ENCODE measurements at regions not wholly inside any gene's neighbourhood (a gene's known extent, or its start where the extent isn't known, plus 50 kb on each side); places are given as distances from the start of the nearest gene placed in this dataset.

DNA sequence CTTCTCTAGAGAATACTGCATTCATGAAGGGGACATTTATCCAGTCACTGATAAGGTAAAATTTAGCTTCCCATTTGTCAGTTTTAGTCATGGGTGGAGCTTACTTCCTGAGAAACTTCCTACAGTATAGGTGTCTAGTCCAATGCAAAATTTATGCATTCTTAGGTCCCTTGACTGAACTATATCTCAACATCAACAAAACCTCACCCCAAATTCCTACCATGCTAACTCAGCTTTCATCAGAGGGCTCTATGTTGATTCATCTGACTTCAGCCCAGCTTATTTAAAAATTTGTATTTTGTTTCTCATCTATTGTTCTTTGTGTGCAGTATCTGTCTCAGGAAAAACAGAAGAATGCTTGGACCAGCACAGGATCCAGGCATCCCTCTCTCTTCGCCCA, 296.4 kb upstream of the ACVR2A start:
- no peak overlapping the region for H3K27ac ChIP-seq (ENCODE audit: low read length)
- H3K4me3 ChIP-seq (ENCODE audit: low read length) = no peak overlapping the region
- no peak overlapping the region for H3K9ac ChIP-seq (ENCODE audit: low read depth, low read length)
- H3K4me1 ChIP-seq (ENCODE audit: insufficient read depth, low read length) = no peaks in the 10 kb centered on the region
- no peaks in the 10 kb centered on the region for H3K27me3 ChIP-seq (ENCODE audit: insufficient read depth, low read length)
- H3K9me3 ChIP-seq (ENCODE audit: insufficient read depth, low read depth, low read length) = no peaks in the 10 kb centered on the region
- no peaks in the 10 kb centered on the region for H3K36me3 ChIP-seq (ENCODE audit: insufficient read depth, low read depth, low read length)

DNA sequence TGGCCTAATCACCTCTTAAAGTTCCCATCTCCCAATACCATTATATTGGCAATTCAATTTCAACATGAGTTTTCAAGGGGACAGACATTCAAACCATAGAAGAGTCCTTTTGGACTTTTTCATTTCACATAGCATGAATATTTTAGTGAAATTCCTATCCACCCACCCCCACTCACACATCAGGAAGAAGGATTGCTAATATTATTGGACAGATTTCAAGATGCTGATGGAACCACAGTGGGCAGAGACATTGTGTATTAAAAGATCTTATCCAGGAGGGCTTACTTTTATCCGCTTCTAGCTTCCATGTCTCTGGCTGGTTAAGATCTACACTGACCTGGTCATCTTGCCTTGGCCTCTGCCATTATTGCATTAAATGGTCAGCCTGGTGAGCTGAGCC, 297.4 kb upstream of the ACVR2A start:
- H3K4me1 ChIP-seq (ENCODE audit: insufficient read depth, low read length) = no peaks in the 10 kb centered on the region
- no peaks in the 10 kb centered on the region for H3K36me3 ChIP-seq (ENCODE audit: insufficient read depth, low read depth, low read length)
- H3K4me3 ChIP-seq (ENCODE audit: low read length) = no peak overlapping the region
- no peak overlapping the region for H3K9ac ChIP-seq (ENCODE audit: low read depth, low read length)
- no peaks in the 10 kb centered on the region for H3K27me3 ChIP-seq (ENCODE audit: insufficient read depth, low read length)
- no peak overlapping the region for H3K27ac ChIP-seq (ENCODE audit: low read length)
- H3K9me3 ChIP-seq (ENCODE audit: insufficient read depth, low read depth, low read length) = no peaks in the 10 kb centered on the region

DNA sequence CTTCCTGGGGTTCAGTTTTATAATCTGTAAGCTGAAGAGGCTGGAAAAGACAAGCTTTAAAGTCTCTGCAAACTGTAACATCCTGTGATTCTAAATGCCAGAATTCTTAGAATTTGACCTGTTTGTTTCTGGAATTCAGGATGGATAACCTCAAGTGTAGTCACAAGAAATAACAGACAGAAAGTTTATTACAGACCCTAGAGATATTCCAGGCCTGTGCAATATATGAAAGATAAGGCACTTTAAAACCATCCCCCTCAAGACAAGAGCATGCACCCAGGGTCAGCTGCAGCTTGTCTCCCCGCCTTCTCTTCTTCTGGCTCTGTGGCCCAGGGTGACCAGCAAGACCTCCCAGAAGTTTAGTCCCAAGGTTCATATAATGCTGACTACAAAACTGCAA, 298.7 kb upstream of the ACVR2A start:
- H3K36me3 ChIP-seq (ENCODE audit: insufficient read depth, low read depth, low read length) = no peaks in the 10 kb centered on the region
- H3K9ac ChIP-seq (ENCODE audit: low read depth, low read length) = no peak overlapping the region; the same call in 1 of the 2 replicates
- H3K4me3 ChIP-seq (ENCODE audit: low read length) = no peak overlapping the region
- H3K27ac ChIP-seq (ENCODE audit: low read length) = no peak overlapping the region
- H3K27me3 ChIP-seq (ENCODE audit: insufficient read depth, low read length) = no peaks in the 10 kb centered on the region
- H3K9me3 ChIP-seq (ENCODE audit: insufficient read depth, low read depth, low read length) = no peaks in the 10 kb centered on the region
- no peaks in the 10 kb centered on the region for H3K4me1 ChIP-seq (ENCODE audit: insufficient read depth, low read length)

DNA sequence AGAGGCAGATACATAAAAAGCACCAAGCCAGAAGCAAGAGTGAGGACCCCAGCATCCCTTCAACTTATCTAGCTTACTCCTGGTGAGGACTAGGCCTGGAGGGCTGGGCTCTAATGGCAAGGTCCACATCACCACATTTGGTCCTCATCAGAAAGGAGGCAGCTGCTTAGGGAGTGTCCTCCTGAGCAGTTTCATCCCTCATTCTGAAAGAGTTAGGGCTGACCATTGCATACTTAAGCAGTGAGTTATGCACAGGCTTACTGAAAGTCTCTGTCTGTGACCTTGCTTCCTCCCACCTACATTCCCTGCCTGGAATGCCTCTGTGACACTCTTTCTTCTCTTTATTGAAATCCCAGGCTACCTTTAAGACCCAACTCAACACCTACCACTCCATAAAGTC, 301.8 kb upstream of the ACVR2A start:
- no peak overlapping the region for H3K27ac ChIP-seq (ENCODE audit: low read length)
- no peak overlapping the region for H3K4me3 ChIP-seq (ENCODE audit: low read length)
- H3K4me1 ChIP-seq (ENCODE audit: insufficient read depth, low read length) = no peaks in the 10 kb centered on the region
- H3K36me3 ChIP-seq (ENCODE audit: insufficient read depth, low read depth, low read length) = no peaks in the 10 kb centered on the region
- no peak overlapping the region for H3K9ac ChIP-seq (ENCODE audit: low read depth, low read length)
- H3K27me3 ChIP-seq (ENCODE audit: insufficient read depth, low read length) = no peaks in the 10 kb centered on the region
- H3K9me3 ChIP-seq (ENCODE audit: insufficient read depth, low read depth, low read length) = no peaks in the 10 kb centered on the region

DNA sequence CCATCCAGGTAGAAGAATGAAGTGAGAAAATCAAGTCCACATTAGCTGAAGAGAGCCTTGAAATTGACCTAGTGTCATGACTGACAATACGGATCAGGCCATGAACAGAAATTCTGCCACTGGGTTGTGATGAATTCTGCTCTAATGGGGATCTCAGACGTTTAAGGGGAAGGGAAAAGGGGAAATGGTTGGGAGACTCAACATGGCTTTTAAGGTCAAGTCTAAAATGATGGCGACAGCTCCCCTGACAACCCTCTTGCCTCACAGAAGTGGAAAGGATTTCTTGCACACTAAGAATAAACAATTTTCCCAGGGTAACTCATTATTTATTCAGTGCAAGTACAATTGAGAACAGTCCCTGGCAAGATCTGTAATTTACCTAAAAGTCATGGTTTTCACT, 302.5 kb upstream of the ACVR2A start:
- Histone ChIP-seq H3K4me1 (ENCODE audit: insufficient read depth, low read length) (no peaks in the 10 kb centered on the region), H3K27ac (ENCODE audit: low read length) (no peak overlapping the region), H3K4me3 (ENCODE audit: low read length) (no peak overlapping the region), H3K9ac (ENCODE audit: low read depth, low read length) (no peak overlapping the region), H3K27me3 (ENCODE audit: insufficient read depth, low read length) (no peaks in the 10 kb centered on the region), H3K9me3 (ENCODE audit: insufficient read depth, low read depth, low read length) (no peaks in the 10 kb centered on the region), H3K36me3 (ENCODE audit: insufficient read depth, low read depth, low read length) (no peaks in the 10 kb centered on the region)

DNA sequence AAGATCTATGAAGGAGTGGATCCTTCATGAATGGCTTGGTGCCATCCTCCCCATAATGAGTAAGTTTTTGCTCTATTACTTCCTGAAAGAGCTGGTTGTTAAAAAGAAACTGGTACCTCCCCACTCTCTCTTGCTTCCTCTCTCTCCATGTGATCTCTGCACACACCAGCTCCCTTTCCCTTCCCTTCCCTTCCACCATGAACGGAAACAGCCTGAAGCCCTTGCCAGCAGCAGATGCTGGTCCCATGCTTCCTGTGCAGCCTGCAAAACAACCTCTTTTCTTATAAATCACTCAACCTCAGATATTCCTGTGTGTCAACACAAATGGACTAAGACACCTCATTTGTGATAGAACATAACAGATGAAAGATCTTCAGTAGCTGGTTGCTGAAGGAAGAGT, 303.5 kb upstream of the ACVR2A start:
- H3K4me1 ChIP-seq (ENCODE audit: insufficient read depth, low read length) = no peaks in the 10 kb centered on the region
- no peak overlapping the region for H3K4me3 ChIP-seq (ENCODE audit: low read length)
- no peaks in the 10 kb centered on the region for H3K9me3 ChIP-seq (ENCODE audit: insufficient read depth, low read depth, low read length)
- H3K27ac ChIP-seq (ENCODE audit: low read length) = no peak overlapping the region
- no peak overlapping the region for H3K9ac ChIP-seq (ENCODE audit: low read depth, low read length)
- no peaks in the 10 kb centered on the region for H3K27me3 ChIP-seq (ENCODE audit: insufficient read depth, low read length)
- H3K36me3 ChIP-seq (ENCODE audit: insufficient read depth, low read depth, low read length) = no peaks in the 10 kb centered on the region

DNA sequence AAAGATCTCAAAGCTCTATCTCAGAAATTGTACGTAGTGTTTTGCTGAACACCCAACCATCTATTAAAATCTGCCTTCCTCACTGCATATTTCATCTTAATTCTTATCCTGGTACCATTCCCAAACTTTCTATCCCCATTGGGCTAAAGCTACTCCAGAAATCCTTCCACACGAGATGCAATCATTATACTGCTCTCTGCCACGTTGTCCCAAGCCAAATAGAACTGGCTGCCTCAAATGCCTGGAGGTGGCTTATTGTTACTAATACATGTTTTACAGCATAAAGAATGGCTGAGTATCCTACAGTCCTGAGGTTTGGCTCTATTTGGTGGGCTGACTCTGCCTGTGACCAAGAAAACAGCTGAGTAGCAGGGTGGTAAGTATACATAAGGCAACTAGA, 306.0 kb upstream of the ACVR2A start:
- H3K27ac ChIP-seq (ENCODE audit: low read length) = no peak overlapping the region
- no peaks in the 10 kb centered on the region for H3K9me3 ChIP-seq (ENCODE audit: insufficient read depth, low read depth, low read length)
- H3K36me3 ChIP-seq (ENCODE audit: insufficient read depth, low read depth, low read length) = no peaks in the 10 kb centered on the region
- no peaks in the 10 kb centered on the region for H3K4me1 ChIP-seq (ENCODE audit: insufficient read depth, low read length)
- H3K9ac ChIP-seq (ENCODE audit: low read depth, low read length) = no peak overlapping the region
- H3K4me3 ChIP-seq (ENCODE audit: low read length) = no peak overlapping the region
- no peaks in the 10 kb centered on the region for H3K27me3 ChIP-seq (ENCODE audit: insufficient read depth, low read length)

DNA sequence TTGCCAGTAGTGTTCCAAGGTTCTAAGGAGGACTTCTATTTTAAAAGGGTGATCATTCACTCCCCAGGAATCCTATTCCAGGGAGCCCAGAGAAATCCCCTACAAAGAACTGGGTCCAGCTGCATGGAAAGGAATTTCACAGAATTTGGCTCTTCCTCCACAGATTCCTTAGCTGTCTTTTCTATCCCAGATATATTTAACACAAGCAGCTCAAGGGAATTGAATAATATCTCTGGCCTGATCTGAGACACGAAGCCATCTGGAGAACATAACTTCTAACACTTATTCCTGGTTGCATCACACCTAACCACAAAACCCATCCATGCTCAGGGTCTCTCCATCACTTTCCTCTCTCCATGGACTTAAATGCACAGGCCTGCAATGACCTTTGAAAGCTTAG, 306.7 kb upstream of the ACVR2A start:
- H3K4me3 ChIP-seq (ENCODE audit: low read length) = no peak overlapping the region
- no peak overlapping the region for H3K27ac ChIP-seq (ENCODE audit: low read length)
- no peaks in the 10 kb centered on the region for H3K36me3 ChIP-seq (ENCODE audit: insufficient read depth, low read depth, low read length)
- no peaks in the 10 kb centered on the region for H3K4me1 ChIP-seq (ENCODE audit: insufficient read depth, low read length)
- H3K27me3 ChIP-seq (ENCODE audit: insufficient read depth, low read length) = no peaks in the 10 kb centered on the region
- no peak overlapping the region for H3K9ac ChIP-seq (ENCODE audit: low read depth, low read length)
- H3K9me3 ChIP-seq (ENCODE audit: insufficient read depth, low read depth, low read length) = no peaks in the 10 kb centered on the region

DNA sequence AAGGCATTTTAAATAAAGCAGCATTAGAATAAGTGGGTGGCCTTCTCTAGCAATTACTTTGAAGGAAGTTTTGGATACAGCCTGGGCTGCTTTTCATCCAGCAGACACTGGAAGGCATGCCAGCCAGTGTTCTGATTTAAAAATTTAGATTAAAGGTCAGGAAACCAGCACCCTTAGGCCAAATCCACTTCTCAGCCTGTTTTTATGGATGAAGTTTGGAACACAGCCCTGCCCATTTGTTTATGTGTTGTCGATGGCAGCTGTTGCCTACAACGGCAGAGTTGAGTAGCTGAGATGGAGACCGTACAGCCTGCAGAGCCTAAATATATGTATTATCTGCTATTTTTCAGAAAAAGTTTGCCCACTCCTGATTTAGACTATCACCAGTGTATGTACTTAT, 313.6 kb upstream of the ACVR2A start:
- Histone ChIP-seq H3K9ac (ENCODE audit: low read depth, low read length) (no peak overlapping the region), H3K27me3 (ENCODE audit: insufficient read depth, low read length) (no peaks in the 10 kb centered on the region), H3K9me3 (ENCODE audit: insufficient read depth, low read depth, low read length) (no peaks in the 10 kb centered on the region), H3K4me1 (ENCODE audit: insufficient read depth, low read length) (no peaks in the 10 kb centered on the region), H3K27ac (ENCODE audit: low read length) (no peak overlapping the region), H3K36me3 (ENCODE audit: insufficient read depth, low read depth, low read length) (no peaks in the 10 kb centered on the region), H3K4me3 (ENCODE audit: low read length) (no peak overlapping the region)

DNA sequence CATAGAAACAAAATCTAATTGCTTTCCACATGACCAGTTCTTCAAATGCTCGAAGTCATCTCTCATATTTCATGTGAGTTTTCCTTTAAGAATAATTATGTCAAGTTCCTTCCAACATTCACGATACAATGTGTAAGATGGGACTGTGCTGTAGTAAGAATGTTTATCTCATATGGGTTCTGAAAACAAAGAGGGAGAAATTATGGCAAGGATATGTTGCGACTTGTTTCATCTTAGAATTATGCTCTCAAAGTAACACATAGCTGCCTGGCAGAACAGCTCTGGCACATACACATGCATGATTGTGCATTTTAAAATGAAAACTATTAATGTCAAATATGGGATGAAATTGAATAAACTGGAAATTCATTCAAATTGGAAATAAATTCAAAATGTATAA, 314.8 kb upstream of the ACVR2A start:
- Histone ChIP-seq H3K9me3 (ENCODE audit: insufficient read depth, low read depth, low read length) (no peaks in the 10 kb centered on the region), H3K27ac (ENCODE audit: low read length) (no peak overlapping the region), H3K36me3 (ENCODE audit: insufficient read depth, low read depth, low read length) (no peaks in the 10 kb centered on the region), H3K9ac (ENCODE audit: low read depth, low read length) (no peak overlapping the region), H3K4me1 (ENCODE audit: insufficient read depth, low read length) (no peaks in the 10 kb centered on the region), H3K27me3 (ENCODE audit: insufficient read depth, low read length) (no peaks in the 10 kb centered on the region), H3K4me3 (ENCODE audit: low read length) (no peak overlapping the region)

DNA sequence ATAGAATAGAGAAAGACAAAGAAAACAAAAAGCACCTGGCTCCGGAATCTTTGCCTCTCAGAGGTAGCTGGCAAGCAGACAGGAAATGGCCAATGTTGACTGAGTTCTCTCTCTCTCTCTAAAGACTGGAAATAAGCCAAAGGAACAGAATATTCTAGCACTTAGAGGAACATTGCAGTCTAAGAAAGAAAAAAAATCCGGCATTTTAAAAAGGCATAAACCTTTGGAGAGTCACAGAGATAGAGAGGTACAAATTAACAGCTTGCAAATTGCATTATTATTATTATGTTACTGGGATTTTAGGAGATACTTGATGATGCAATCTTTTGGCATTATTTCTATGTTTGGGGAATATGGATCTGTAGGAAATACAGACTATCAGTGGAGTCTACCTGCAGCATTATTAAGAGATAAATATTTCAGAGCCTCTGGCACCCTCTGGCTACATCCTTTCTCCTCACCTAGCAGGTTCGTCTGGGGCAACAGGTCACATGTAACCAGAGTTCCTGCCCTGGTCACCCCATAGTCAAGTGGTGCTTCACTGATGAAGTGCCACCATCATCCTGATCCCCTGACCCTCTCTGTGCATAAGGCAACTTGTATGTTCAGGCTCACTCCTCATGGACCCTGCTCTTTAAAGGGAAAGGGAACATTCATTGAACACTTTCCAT, 318.9 kb upstream of the ACVR2A start:
- H3K9ac ChIP-seq (ENCODE audit: low read depth, low read length) = no peak overlapping the region
- no peak overlapping the region for H3K27ac ChIP-seq (ENCODE audit: low read length)

DNA sequence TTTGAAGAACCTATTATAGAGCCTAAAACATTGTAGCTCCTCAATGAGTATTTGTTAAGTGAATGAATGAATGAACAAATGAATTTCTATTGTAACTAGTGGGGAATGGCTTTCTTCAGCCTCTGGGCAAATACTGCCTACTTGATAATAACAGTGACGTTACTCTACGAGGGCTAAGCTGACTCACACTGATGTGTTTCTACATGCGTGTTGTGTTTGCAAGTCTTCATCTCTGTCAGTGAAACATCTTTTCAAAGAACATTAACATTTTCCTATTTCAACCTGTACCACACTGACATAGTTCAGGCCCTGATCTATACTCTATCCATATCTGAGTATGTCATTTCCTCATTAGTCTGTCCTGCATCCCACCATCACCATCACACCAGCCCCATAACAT, 319.9 kb upstream of the ACVR2A start:
- Histone ChIP-seq H3K4me3 (ENCODE audit: low read length) (no peak overlapping the region), H3K9ac (ENCODE audit: low read depth, low read length) (no peak overlapping the region), H3K27ac (ENCODE audit: low read length) (no peak overlapping the region), H3K4me1 (ENCODE audit: insufficient read depth, low read length) (no peaks in the 10 kb centered on the region), H3K36me3 (ENCODE audit: insufficient read depth, low read depth, low read length) (no peaks in the 10 kb centered on the region), H3K9me3 (ENCODE audit: insufficient read depth, low read depth, low read length) (no peaks in the 10 kb centered on the region), H3K27me3 (ENCODE audit: insufficient read depth, low read length) (no peaks in the 10 kb centered on the region)

More for the DNA sequence above, 318.9 kb upstream of the ACVR2A start:
- no peaks in the 10 kb centered on the region for H3K4me1 ChIP-seq (ENCODE audit: insufficient read depth, low read length)
- no peaks in the 10 kb centered on the region for H3K27me3 ChIP-seq (ENCODE audit: insufficient read depth, low read length)
- no peaks in the 10 kb centered on the region for H3K9me3 ChIP-seq (ENCODE audit: insufficient read depth, low read depth, low read length)
- no peak overlapping the region for H3K4me3 ChIP-seq (ENCODE audit: low read length)
- no peaks in the 10 kb centered on the region for H3K36me3 ChIP-seq (ENCODE audit: insufficient read depth, low read depth, low read length)
